Coronary artery (tissue), 2 donors: ENCODE measurements at regions not wholly inside any gene's neighbourhood (a gene's known extent, or its start where the extent isn't known, plus 50 kb on each side); places are given as distances from the start of the nearest gene placed in this dataset.
"Not testable (repeated sequence)": the region's sequence is repeated elsewhere in the genome, so short reads cannot be mapped to it uniquely, and the experiment has no call there.

Source experiments
- DNase-seq: peaks from one replicate; pipeline ENCODE4 v3.0.0-alpha.2; 2017; ENCODE audit warnings: low spot score
- H3K27ac ChIP-seq, 2 donors: fragments of 200-600 bp; sonication (generic); one replicate each; pipeline ENCODE4 v1.5.1; 2016 to 2019
- H3K4me3 ChIP-seq: fragments of 200-600 bp; sonication (generic); 2 replicates; pipeline ENCODE4 v1.5.1; 2016; ENCODE audit warnings: mild to moderate bottlenecking, moderate library complexity
- TF ChIP-seq, protein P1 (sequence below): fragments of 200-600 bp; sonication (generic); IDR thresholded peaks from one replicate; pipeline ENCODE4 v1.5.1; 2019; ENCODE audit warnings: antibody characterized with exemption

GRCh38 chr9:119677811-119678505 lies 308.7 kb upstream of the BRINP1 start:
- DNase-seq: no peak
- Histone ChIP-seq H3K4me3 (no peak overlapping the region), H3K27ac (no peak overlapping the region)
- TF ChIP-seq, protein P1, sequence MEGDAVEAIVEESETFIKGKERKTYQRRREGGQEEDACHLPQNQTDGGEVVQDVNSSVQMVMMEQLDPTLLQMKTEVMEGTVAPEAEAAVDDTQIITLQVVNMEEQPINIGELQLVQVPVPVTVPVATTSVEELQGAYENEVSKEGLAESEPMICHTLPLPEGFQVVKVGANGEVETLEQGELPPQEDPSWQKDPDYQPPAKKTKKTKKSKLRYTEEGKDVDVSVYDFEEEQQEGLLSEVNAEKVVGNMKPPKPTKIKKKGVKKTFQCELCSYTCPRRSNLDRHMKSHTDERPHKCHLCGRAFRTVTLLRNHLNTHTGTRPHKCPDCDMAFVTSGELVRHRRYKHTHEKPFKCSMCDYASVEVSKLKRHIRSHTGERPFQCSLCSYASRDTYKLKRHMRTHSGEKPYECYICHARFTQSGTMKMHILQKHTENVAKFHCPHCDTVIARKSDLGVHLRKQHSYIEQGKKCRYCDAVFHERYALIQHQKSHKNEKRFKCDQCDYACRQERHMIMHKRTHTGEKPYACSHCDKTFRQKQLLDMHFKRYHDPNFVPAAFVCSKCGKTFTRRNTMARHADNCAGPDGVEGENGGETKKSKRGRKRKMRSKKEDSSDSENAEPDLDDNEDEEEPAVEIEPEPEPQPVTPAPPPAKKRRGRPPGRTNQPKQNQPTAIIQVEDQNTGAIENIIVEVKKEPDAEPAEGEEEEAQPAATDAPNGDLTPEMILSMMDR: no peak

- Histone ChIP-seq H3K27ac (no peak overlapping the region), H3K4me3 (no peak overlapping the region)
- no peak for DNase-seq
- TF ChIP-seq, protein P1: no peak
These were observed 306.7 kb upstream of the BRINP1 start for GRCh38 chr9:119675951-119676350.

- H3K27ac ChIP-seq, H3K4me3 ChIP-seq, DNase-seq: not testable (repeated sequence)
These were observed 303.5 kb upstream of the BRINP1 start for GRCh38 chr9:119672763-119673162.

DNA sequence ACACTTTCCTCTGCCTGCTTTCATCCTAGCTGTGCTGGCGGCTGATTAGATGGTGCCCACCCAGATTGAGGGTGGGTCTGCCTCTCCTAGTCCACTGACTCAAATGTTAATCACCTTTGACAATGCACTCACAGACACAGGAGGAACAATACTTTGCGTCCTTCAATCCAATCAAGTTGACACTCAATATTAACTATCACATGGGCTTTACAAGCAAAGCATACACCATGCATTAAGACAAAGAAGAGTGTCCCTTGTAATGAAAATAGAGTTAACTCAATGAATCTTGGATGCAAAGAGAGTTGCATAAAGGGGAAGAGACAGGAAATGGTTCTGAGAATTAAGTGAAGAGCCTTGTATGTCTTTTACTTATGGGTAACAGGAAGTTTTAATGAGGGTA lies 298.7 kb upstream of the BRINP1 start:
- Histone ChIP-seq H3K27ac (no peak overlapping the region), H3K4me3 (no peak overlapping the region)
- TF ChIP-seq, protein P1: no peak
- no peak for DNase-seq

GRCh38 chr9:119667163-119667562 lies 297.9 kb upstream of the BRINP1 start:
- H3K4me3 ChIP-seq: no peak overlapping the region
- DNase-seq: no peak
- H3K27ac ChIP-seq: no peak overlapping the region
- TF ChIP-seq, protein P1: no peak

DNA sequence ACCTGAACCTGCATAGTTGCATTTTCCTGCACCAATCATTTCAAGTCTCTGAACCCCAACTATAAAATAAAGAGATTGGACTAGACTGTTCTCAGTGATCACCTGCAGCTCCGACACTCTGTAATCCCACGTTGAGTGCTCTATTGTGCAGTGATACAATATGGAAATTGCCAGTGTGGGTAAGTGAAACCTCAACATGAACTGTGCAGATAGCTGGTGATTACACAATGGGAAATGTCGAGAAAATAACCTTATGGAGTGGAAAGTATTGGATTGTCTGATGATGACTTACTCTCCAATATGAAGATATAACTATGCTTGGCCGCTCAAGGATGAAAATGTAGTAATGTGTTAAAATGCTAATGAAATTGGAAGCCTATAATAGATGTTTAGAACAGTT lies 293.1 kb upstream of the BRINP1 start:
- no peak for DNase-seq
- Histone ChIP-seq H3K4me3 (no peak overlapping the region), H3K27ac (no peak overlapping the region)
- TF ChIP-seq, protein P1: no peak

GRCh38 chr9:119652931-119653330 lies 283.7 kb upstream of the BRINP1 start:
- TF ChIP-seq, protein P1: no peak
- no peak overlapping the region for H3K4me3 ChIP-seq
- no peak overlapping the region for H3K27ac ChIP-seq
- DNase-seq: no peak
